Endothelial cell (in vitro differentiated cells): ENCODE measurements at regions not wholly inside any gene's neighbourhood (a gene's known extent, or its start where the extent isn't known, plus 50 kb on each side); places are given as distances from the start of the nearest gene placed in this dataset.

Experiments
- DNase-seq: peaks from one replicate; pipeline ENCODE4 v3.0.0; 2021; ENCODE audit warnings: low spot score
- H3K27ac Mint-ChIP-seq: one replicate; pipeline ENCODE4 v1.8.0; 2021; ENCODE audit warnings: mixed read lengths, inconsistent platforms; ENCODE audit not compliant: unreplicated experiment
- H3K27me3 Mint-ChIP-seq: one replicate; pipeline ENCODE4 v1.8.0; 2021; ENCODE audit warnings: mild to moderate bottlenecking, moderate library complexity, mixed read lengths, inconsistent platforms; ENCODE audit not compliant: unreplicated experiment
- H3K36me3 Mint-ChIP-seq: one replicate; pipeline ENCODE4 v1.8.0; 2021; ENCODE audit warnings: mild to moderate bottlenecking, low read depth, mixed read lengths, inconsistent platforms; ENCODE audit not compliant: unreplicated experiment
- H3K4me1 Mint-ChIP-seq: one replicate; pipeline ENCODE4 v1.8.0; 2021; ENCODE audit warnings: mild to moderate bottlenecking, mixed read lengths, inconsistent platforms; ENCODE audit not compliant: unreplicated experiment
- H3K4me3 Mint-ChIP-seq: one replicate; pipeline ENCODE4 v1.8.0; 2021; ENCODE audit warnings: mild to moderate bottlenecking, mixed read lengths, inconsistent platforms; ENCODE audit not compliant: unreplicated experiment
- H3K9me3 Mint-ChIP-seq: one replicate; pipeline ENCODE4 v1.8.0; 2021; ENCODE audit warnings: mixed read lengths, inconsistent platforms; ENCODE audit not compliant: unreplicated experiment
- CTCF ChIP-seq: fragments of 200-600 bp; sonication (generic); IDR thresholded peaks from one replicate; pipeline ENCODE4 v1.5.0; 2021; ENCODE audit warnings: antibody characterized with exemption; ENCODE audit not compliant: unreplicated experiment

- peaks cover 7% of the 10 kb centered on the region for H3K9me3 Mint-ChIP-seq
- no peaks in the 10 kb centered on the region for H3K36me3 Mint-ChIP-seq
- no peak overlapping the region for H3K4me3 Mint-ChIP-seq
- no peak for TF ChIP-seq CTCF
- H3K4me1 Mint-ChIP-seq: no peaks in the 10 kb centered on the region
- no peak for DNase-seq
- no peak overlapping the region for H3K27ac Mint-ChIP-seq
- no peaks in the 10 kb centered on the region for H3K27me3 Mint-ChIP-seq
These were observed 70.7 kb upstream of the ANXA10 start for GRCh38 chr4:168021666-168022065.

GRCh38 chr4:168028568-168028967 is 63.8 kb upstream of the ANXA10 start:
- DNase-seq: no peak
- peaks cover 2% of the 10 kb centered on the region for H3K27me3 Mint-ChIP-seq
- no peaks in the 10 kb centered on the region for H3K4me1 Mint-ChIP-seq
- H3K9me3 Mint-ChIP-seq: peaks cover 6% of the 10 kb centered on the region
- no peaks in the 10 kb centered on the region for H3K36me3 Mint-ChIP-seq
- no peak for TF ChIP-seq CTCF
- H3K4me3 Mint-ChIP-seq: no peak overlapping the region
- H3K27ac Mint-ChIP-seq: no peak overlapping the region

- no peak for DNase-seq
- Mint-ChIP-seq H3K36me3 (no peaks in the 10 kb centered on the region), H3K4me1 (no peaks in the 10 kb centered on the region), H3K9me3 (peaks cover 4% of the 10 kb centered on the region), H3K27ac (no peak overlapping the region), H3K4me3 (no peak overlapping the region), H3K27me3 (peaks cover 2% of the 10 kb centered on the region)
- TF ChIP-seq CTCF: no peak
These were observed 63.3 kb upstream of the ANXA10 start for GRCh38 chr4:168028970-168029597.

GRCh38 chr4:168037676-168038075 is 54.7 kb upstream of the ANXA10 start:
- no peak for TF ChIP-seq CTCF
- Mint-ChIP-seq H3K4me1 (no peaks in the 10 kb centered on the region), H3K27me3 (no peaks in the 10 kb centered on the region), H3K4me3 (no peak overlapping the region), H3K36me3 (no peaks in the 10 kb centered on the region), H3K9me3 (no peaks in the 10 kb centered on the region), H3K27ac (no peak overlapping the region)
- no peak for DNase-seq

GRCh38 chr4:168039593-168039992 is 52.7 kb upstream of the ANXA10 start:
- no peak for DNase-seq
- no peaks in the 10 kb centered on the region for H3K27me3 Mint-ChIP-seq
- H3K36me3 Mint-ChIP-seq: no peaks in the 10 kb centered on the region
- TF ChIP-seq CTCF: no peak
- no peak overlapping the region for H3K27ac Mint-ChIP-seq
- no peaks in the 10 kb centered on the region for H3K9me3 Mint-ChIP-seq
- H3K4me1 Mint-ChIP-seq: no peaks in the 10 kb centered on the region
- no peak overlapping the region for H3K4me3 Mint-ChIP-seq
